ENCODE measurements at regions not wholly inside any gene's neighbourhood (a gene's known extent, or its start where the extent isn't known, plus 50 kb on each side); places are given as distances from the start of the nearest gene placed in this dataset.

DNA sequence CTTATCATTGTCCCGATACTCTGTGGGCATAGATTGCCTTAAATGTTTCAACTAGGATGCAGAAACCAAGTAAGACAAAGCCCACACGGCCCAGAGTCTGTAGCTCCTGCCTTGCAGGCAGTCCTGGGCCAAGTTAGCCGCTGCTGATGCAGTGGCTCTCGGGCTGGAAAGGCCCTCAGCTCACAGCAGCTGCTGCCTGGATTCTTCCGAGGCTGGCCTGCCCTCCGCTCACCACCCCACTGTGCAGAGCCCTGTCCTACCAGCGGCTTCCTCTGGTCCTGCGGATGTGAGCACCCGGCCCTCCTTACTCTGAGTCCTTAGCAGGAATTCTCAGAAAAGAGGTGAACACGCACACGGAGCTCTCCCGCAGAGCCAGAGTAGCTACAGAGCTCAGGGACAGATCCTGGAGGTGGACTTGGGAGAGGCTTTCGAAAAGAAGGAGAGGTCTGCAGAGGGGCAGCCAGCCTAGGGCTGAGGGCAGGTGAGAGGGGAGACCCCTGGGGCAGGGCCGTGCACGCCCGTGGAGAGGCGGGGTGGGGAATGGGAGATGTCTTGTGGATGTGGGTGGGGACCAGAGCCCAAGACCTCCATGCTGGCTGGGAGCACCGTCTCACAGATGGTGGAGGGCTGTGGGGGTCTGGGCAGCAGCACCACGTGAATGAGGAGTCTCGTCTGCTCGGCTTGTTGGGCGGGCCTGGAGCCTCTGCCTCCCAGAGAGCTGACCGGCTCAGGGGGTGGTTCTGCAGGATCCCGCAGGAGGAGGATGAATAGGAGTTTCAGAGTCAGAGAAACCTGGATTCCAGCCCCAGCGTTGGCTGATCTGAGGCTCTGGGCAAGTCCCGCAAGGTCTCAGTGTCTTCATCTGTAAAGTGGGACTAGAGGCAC lies 117.4 kb upstream of the B3GAT1 start:
- no peaks in the 10 kb centered on the region for H3K4me1 Mint-ChIP-seq (ENCODE audit: low read depth, unreplicated experiment)
- H3K9me3 Mint-ChIP-seq (ENCODE audit: unreplicated experiment), result no peaks in the 10 kb centered on the region
- FAIRE-seq (no peak), DNase-seq (ENCODE audit: low read depth) (no peak)
- Histone ChIP-seq H4K20me1 (ENCODE audit: insufficient read depth, low read length) (no peaks in the 10 kb centered on the region), H3K27ac (ENCODE audit: low read depth, low read length) (no peak overlapping the region), H2AFZ (ENCODE audit: low read depth, low read length) (no peak overlapping the region), H3K4me3 (ENCODE audit: insufficient read depth, low read depth, low read length) (no peak overlapping the region), H3K4me2 (ENCODE audit: low read length) (no peak overlapping the region), H3K27me3 (ENCODE audit: insufficient read depth, low read length) (no peaks in the 10 kb centered on the region), H3K36me3 (ENCODE audit: insufficient read depth, low read length) (no peaks in the 10 kb centered on the region), H3K9ac (ENCODE audit: low read length) (no peak overlapping the region), H3K4me1 (ENCODE audit: insufficient read depth, low read length) (no peaks in the 10 kb centered on the region), H3K79me2 (ENCODE audit: insufficient read depth, low read length) (no peaks in the 10 kb centered on the region), H3K9me3 (ENCODE audit: insufficient read depth, low read depth, low read length) (no peaks in the 10 kb centered on the region)
- no peak for TF ChIP-seq EZH2 (IDR thresholded peaks at IDR 0.05; ENCODE audit: insufficient read depth, low read length)
- TF ChIP-seq, protein P1, sequence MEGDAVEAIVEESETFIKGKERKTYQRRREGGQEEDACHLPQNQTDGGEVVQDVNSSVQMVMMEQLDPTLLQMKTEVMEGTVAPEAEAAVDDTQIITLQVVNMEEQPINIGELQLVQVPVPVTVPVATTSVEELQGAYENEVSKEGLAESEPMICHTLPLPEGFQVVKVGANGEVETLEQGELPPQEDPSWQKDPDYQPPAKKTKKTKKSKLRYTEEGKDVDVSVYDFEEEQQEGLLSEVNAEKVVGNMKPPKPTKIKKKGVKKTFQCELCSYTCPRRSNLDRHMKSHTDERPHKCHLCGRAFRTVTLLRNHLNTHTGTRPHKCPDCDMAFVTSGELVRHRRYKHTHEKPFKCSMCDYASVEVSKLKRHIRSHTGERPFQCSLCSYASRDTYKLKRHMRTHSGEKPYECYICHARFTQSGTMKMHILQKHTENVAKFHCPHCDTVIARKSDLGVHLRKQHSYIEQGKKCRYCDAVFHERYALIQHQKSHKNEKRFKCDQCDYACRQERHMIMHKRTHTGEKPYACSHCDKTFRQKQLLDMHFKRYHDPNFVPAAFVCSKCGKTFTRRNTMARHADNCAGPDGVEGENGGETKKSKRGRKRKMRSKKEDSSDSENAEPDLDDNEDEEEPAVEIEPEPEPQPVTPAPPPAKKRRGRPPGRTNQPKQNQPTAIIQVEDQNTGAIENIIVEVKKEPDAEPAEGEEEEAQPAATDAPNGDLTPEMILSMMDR (IDR thresholded peaks at IDR 0.05; ENCODE audit: insufficient read depth, low read depth, low read length), result no peak
- no peaks in the 10 kb centered on the region for H3K36me3 Mint-ChIP-seq (ENCODE audit: low read depth, unreplicated experiment)
- no peak overlapping the region for H3K27ac Mint-ChIP-seq (ENCODE audit: unreplicated experiment)
- H3K27me3 Mint-ChIP-seq (ENCODE audit: low read depth, unreplicated experiment), result peaks cover 60% of the 10 kb centered on the region
- no peak overlapping the region for H3K4me3 Mint-ChIP-seq (ENCODE audit: unreplicated experiment)

DNA sequence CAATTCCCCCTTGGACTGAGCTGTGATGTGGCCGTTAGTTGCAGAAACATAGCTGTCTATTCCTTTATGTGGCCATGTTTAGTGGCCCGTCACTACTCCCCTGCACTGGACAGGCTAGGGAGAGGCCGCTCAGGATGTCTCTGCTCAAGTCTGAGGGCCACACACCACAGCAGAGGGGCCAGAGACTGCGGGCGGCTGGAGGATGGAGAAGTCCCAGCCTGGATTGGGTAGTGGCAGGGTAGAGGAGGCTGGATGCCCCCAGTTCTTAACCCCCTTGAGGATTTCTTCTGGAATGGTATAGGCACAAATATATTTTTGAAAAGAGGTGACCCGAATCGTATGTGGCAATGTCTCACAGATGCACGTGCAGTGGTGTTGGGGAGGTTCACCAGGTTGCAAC lies 116.4 kb upstream of the B3GAT1 start:
- Mint-ChIP-seq H3K9me3 (ENCODE audit: unreplicated experiment) (no peaks in the 10 kb centered on the region), H3K4me1 (ENCODE audit: low read depth, unreplicated experiment) (no peaks in the 10 kb centered on the region), H3K4me3 (ENCODE audit: unreplicated experiment) (no peak overlapping the region), H3K27ac (ENCODE audit: unreplicated experiment) (no peak overlapping the region), H3K27me3 (ENCODE audit: low read depth, unreplicated experiment) (peaks cover 52% of the 10 kb centered on the region), H3K36me3 (ENCODE audit: low read depth, unreplicated experiment) (no peaks in the 10 kb centered on the region)
- no peaks in the 10 kb centered on the region for H3K79me2 ChIP-seq (ENCODE audit: insufficient read depth, low read length)
- no peaks in the 10 kb centered on the region for H3K9me3 ChIP-seq (ENCODE audit: insufficient read depth, low read depth, low read length)
- no peak for DNase-seq (ENCODE audit: low read depth)
- no peak overlapping the region for H3K9ac ChIP-seq (ENCODE audit: low read length)
- TF ChIP-seq, protein P1 (IDR thresholded peaks at IDR 0.05; ENCODE audit: insufficient read depth, low read depth, low read length), result no peak
- TF ChIP-seq EZH2 (IDR thresholded peaks at IDR 0.05; ENCODE audit: insufficient read depth, low read length), result no peak
- H3K4me2 ChIP-seq (ENCODE audit: low read length), result no peak overlapping the region
- FAIRE-seq, result no peak
- no peak overlapping the region for H3K4me3 ChIP-seq (ENCODE audit: insufficient read depth, low read depth, low read length)
- H3K27me3 ChIP-seq (ENCODE audit: insufficient read depth, low read length), result no peaks in the 10 kb centered on the region
- H4K20me1 ChIP-seq (ENCODE audit: insufficient read depth, low read length), result no peaks in the 10 kb centered on the region
- H3K36me3 ChIP-seq (ENCODE audit: insufficient read depth, low read length), result no peaks in the 10 kb centered on the region
- H3K27ac ChIP-seq (ENCODE audit: low read depth, low read length), result no peak overlapping the region
- H2AFZ ChIP-seq (ENCODE audit: low read depth, low read length), result no peak overlapping the region
- H3K4me1 ChIP-seq (ENCODE audit: insufficient read depth, low read length), result no peaks in the 10 kb centered on the region

Measured in astrocyte (in vitro differentiated cells and primary cell).